Stomach (tissue), 8 donors: ENCODE measurements at regions not wholly inside any gene's neighbourhood (a gene's known extent, or its start where the extent isn't known, plus 50 kb on each side); places are given as distances from the start of the nearest gene placed in this dataset.
A peak's percentile ranks its signal among the peaks of the same experiment; 100 is the strongest.

Experiments used
- DNase-seq, 2 donors: peaks; one replicate each; pipeline versions ENCODE4 v3.0.0 to v3.0.0-alpha.2; 2013 to 2019
- H3K27ac ChIP-seq, 5 donors: fragments of 200-600 bp in 4 of 5; sonication (generic) in 4 of 5; one replicate each; pipeline ENCODE4 v1.5.1; 2013 to 2019; ENCODE audit warnings: mild to moderate bottlenecking in 1 of 5, moderate library complexity in 1 of 5
- H3K27me3 ChIP-seq, 3 donors: fragments of 200-600 bp; sonication (generic); one replicate each; pipeline ENCODE4 v1.5.1; 2017 to 2019; ENCODE audit warnings: mixed run types in 1 of 3
- H3K36me3 ChIP-seq, 4 donors: fragments of 200-600 bp; sonication (generic); 1 replicate in 3 of 4; 2 replicates in 1 of 4; pipeline ENCODE4 v1.5.1; 2016 to 2019
- H3K4me1 ChIP-seq, 4 donors: fragments of 200-600 bp; sonication (generic); one replicate each; pipeline ENCODE4 v1.5.1; 2016 to 2019
- H3K4me3 ChIP-seq, 4 donors: fragments of 200-600 bp; sonication (generic) in 3 of 4; one replicate each; pipeline ENCODE4 v1.5.1; 2016 to 2019; ENCODE audit warnings: mild to moderate bottlenecking in 1 of 4
- H3K9me3 ChIP-seq, 4 donors: fragments of 200-600 bp; sonication (generic); one replicate each; pipeline ENCODE4 v1.5.1; 2016 to 2019
- CTCF ChIP-seq, 7 experiments: fragments of 450-650 bp in 4 of 7; fragments of 200-600 bp in 3 of 7; sonication (generic) in 3 of 7; IDR thresholded peaks; one replicate each; pipeline ENCODE4 v1.5.1; 2016 to 2019; ENCODE audit warnings: antibody characterized with exemption in 7 of 7, control low read depth in 2 of 7, mild to moderate bottlenecking in 1 of 7
- EP300 ChIP-seq: sonication (generic); formaldehyde crosslinking; IDR thresholded peaks from one replicate; pipeline ENCODE4 v1.6.1; 2017; ENCODE audit warnings: antibody characterized with exemption
- POLR2A ChIP-seq, 4 donors: fragments of 450-650 bp; IDR thresholded peaks; one replicate each; pipeline ENCODE4 v1.6.1; 2016; ENCODE audit warnings: antibody characterized with exemption in 4 of 4, control low read depth in 2 of 4, mild to moderate bottlenecking in 1 of 4, moderate library complexity in 1 of 4
- POLR2AphosphoS5 ChIP-seq, 3 donors: sonication (generic); formaldehyde crosslinking; IDR thresholded peaks; one replicate each; pipeline ENCODE4 v1.6.1; 2016; ENCODE audit warnings: antibody characterized with exemption in 3 of 3
- WGBS, 5 donors: extraction: QIAGEN DNeasy Blood & Tissue Kit in 3 of 5; methylation state at CpG; one replicate each; pipeline versions ENCODE4 v1.1.5 to v1.1.7; 2013 to 2018; 5-methylcytosine and 5-hydroxymethylcytosine counted together
- intact Hi-C: fragments of 100-400 bp; cut with DNase I; formaldehyde crosslinking; loops from one replicate; pipeline ENCODE4 v1.15.1; 2023; ENCODE audit warnings: low total_unique reads
- donor health status: healthy with polysubstance abuse.
- donor health status: Bipolar disorder and iron deficiency.
- donor health status: healthy.

GRCh38 chr13:62595976-62596375 is 1180.3 kb upstream of the PCDH20 start:
- Histone ChIP-seq H3K4me3 (no peak overlapping the region), H3K4me1 (no peaks in the 10 kb centered on the region), H3K36me3 (no peaks in the 10 kb centered on the region), H3K9me3 (no peaks in the 10 kb centered on the region), H3K27ac (no peak overlapping the region), H3K27me3 (no peaks in the 10 kb centered on the region)
- intact Hi-C loops, result no loop called here
- TF ChIP-seq EP300 (no peak), CTCF (IDR thresholded peaks at IDR 0.05) (no peak), POLR2AphosphoS5 (IDR thresholded peaks at IDR 0.05) (no peak), POLR2A (IDR thresholded peaks at IDR 0.05) (no peak)
- no peak for DNase-seq

- intact Hi-C loops, result no loop called here
- DNase-seq, result peak in 1 of 2 donors; percentile 18
- WGBS, 5 donors, result 77 to 90% (median 82%) methylated on average over 2 of the region's 2 CpGs
- Histone ChIP-seq H3K27ac (no peak overlapping the region), H3K27me3 (no peaks in the 10 kb centered on the region), H3K9me3 (no peaks in the 10 kb centered on the region), H3K4me1 (no peaks in the 10 kb centered on the region), H3K36me3 (no peaks in the 10 kb centered on the region), H3K4me3 (no peak overlapping the region)
- TF ChIP-seq EP300 (no peak), POLR2A (IDR thresholded peaks at IDR 0.05) (no peak), CTCF (IDR thresholded peaks at IDR 0.05) (no peak), POLR2AphosphoS5 (IDR thresholded peaks at IDR 0.05) (no peak)
These were observed 1178.2 kb upstream of the PCDH20 start for GRCh38 chr13:62593804-62594203.

DNA sequence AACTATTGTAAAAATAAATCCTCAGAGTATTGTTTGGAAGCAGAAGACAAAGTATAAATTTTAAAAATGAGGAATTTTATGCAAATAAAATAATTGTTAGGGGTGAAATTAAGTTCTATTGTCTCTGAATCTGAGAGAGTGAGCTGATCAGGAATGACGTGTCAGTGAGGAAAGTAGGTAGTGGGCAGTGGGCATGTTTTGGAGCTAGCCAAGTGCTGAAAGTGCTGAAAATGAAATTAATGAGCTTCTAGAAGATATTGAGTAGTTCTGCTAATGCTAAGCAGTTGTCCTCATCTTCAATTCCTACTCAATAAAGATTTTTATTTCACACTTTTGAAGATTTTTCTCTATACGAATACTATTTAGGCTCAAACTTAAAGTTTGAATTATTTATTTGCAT is 1167.8 kb upstream of the PCDH20 start:
- no peak for DNase-seq
- no peak overlapping the region for H3K27ac ChIP-seq
- intact Hi-C loops, result no loop called here
- no peak for TF ChIP-seq POLR2AphosphoS5 (IDR thresholded peaks at IDR 0.05)
- TF ChIP-seq CTCF (IDR thresholded peaks at IDR 0.05), result no peak
- no peak for TF ChIP-seq EP300
- no peak for TF ChIP-seq POLR2A (IDR thresholded peaks at IDR 0.05)
- H3K9me3 ChIP-seq, result no peaks in the 10 kb centered on the region
- no peaks in the 10 kb centered on the region for H3K27me3 ChIP-seq
- H3K4me1 ChIP-seq, result no peaks in the 10 kb centered on the region
- 75 to 83% (median 80%) methylated on average over 2 of the region's 2 CpGs for WGBS, 5 donors
- no peaks in the 10 kb centered on the region for H3K36me3 ChIP-seq
- H3K4me3 ChIP-seq, result no peak overlapping the region

- Histone ChIP-seq H3K36me3 (no peaks in the 10 kb centered on the region), H3K4me1 (no peaks in the 10 kb centered on the region), H3K4me3 (no peak overlapping the region), H3K9me3 (no peaks in the 10 kb centered on the region), H3K27ac (no peak overlapping the region), H3K27me3 (no peaks in the 10 kb centered on the region)
- TF ChIP-seq POLR2AphosphoS5 (IDR thresholded peaks at IDR 0.05) (no peak), POLR2A (IDR thresholded peaks at IDR 0.05) (no peak), CTCF (IDR thresholded peaks at IDR 0.05) (no peak), EP300 (no peak)
- intact Hi-C loops, result no loop called here
- DNase-seq, result no peak
These were observed 1162.8 kb upstream of the PCDH20 start for GRCh38 chr13:62578402-62578801.

DNA sequence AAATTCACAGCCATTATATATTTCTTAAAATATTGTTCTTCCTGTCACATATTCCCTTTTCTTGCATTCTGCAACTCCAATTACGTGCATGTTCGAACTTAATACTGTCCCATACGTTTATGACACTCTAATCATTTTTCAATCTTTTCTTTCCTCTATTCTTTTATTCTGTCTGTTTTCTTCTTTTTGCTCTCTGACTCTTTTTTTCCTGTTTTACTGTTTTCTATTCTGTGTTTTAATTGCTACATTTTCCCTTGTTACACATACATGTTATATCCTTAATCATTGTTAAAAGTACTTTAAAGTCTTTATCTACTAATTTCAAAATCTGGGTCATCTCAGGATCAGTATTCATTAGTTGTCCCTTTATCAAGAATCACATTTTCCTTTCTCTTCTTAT is 1149.1 kb upstream of the PCDH20 start:
- no peaks in the 10 kb centered on the region for H3K4me1 ChIP-seq
- H3K27ac ChIP-seq, result no peak overlapping the region
- H3K27me3 ChIP-seq, result no peaks in the 10 kb centered on the region
- DNase-seq, result no peak
- H3K36me3 ChIP-seq, result no peaks in the 10 kb centered on the region
- 84 to 94% (median 89%) methylated on average over 3 of the region's 3 CpGs for WGBS, 5 donors
- intact Hi-C loops, result no loop called here
- TF ChIP-seq POLR2A (IDR thresholded peaks at IDR 0.05) (no peak), EP300 (no peak), POLR2AphosphoS5 (IDR thresholded peaks at IDR 0.05) (no peak), CTCF (IDR thresholded peaks at IDR 0.05) (no peak)
- H3K9me3 ChIP-seq, result no peaks in the 10 kb centered on the region
- no peak overlapping the region for H3K4me3 ChIP-seq
